ENCODE measurements at regions not wholly inside any gene's neighbourhood (a gene's known extent, or its start where the extent isn't known, plus 50 kb on each side); places are given as distances from the start of the nearest gene placed in this dataset.

DNA sequence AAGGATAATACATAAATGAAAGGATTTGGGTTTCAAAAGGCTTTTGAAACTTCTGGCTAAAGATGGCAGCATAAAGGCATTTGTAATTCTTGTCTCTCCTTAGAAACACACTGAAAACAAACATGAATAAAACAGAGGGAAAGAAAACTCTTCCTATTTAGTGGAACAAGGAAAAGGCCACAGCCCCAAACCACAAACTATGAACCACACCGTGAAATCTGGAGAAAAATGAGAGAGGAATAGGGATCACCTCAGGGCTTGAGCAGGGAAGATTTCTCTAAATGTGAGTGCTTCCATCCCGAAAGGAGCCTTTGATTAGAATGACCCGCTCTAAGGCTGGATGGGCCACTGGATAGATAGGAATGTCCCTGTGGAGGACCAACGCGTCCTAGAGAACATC, 119.6 kb downstream of the SEC61B start:
- no peaks in the 10 kb centered on the region for H3K4me1 ChIP-seq
- intact Hi-C loops (cut with DNase I; ENCODE audit: low total_unique reads): no loop called here
- no peak overlapping the region for H3K27ac ChIP-seq
- TF ChIP-seq, protein P1, sequence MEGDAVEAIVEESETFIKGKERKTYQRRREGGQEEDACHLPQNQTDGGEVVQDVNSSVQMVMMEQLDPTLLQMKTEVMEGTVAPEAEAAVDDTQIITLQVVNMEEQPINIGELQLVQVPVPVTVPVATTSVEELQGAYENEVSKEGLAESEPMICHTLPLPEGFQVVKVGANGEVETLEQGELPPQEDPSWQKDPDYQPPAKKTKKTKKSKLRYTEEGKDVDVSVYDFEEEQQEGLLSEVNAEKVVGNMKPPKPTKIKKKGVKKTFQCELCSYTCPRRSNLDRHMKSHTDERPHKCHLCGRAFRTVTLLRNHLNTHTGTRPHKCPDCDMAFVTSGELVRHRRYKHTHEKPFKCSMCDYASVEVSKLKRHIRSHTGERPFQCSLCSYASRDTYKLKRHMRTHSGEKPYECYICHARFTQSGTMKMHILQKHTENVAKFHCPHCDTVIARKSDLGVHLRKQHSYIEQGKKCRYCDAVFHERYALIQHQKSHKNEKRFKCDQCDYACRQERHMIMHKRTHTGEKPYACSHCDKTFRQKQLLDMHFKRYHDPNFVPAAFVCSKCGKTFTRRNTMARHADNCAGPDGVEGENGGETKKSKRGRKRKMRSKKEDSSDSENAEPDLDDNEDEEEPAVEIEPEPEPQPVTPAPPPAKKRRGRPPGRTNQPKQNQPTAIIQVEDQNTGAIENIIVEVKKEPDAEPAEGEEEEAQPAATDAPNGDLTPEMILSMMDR (IDR thresholded peaks at IDR 0.05): no peak
- no peaks in the 10 kb centered on the region for H3K36me3 ChIP-seq
- DNase-seq: no peak
- H3K9me3 ChIP-seq: no peaks in the 10 kb centered on the region
- H3K4me3 ChIP-seq: no peak overlapping the region
- H3K27me3 ChIP-seq: no peaks in the 10 kb centered on the region

DNA sequence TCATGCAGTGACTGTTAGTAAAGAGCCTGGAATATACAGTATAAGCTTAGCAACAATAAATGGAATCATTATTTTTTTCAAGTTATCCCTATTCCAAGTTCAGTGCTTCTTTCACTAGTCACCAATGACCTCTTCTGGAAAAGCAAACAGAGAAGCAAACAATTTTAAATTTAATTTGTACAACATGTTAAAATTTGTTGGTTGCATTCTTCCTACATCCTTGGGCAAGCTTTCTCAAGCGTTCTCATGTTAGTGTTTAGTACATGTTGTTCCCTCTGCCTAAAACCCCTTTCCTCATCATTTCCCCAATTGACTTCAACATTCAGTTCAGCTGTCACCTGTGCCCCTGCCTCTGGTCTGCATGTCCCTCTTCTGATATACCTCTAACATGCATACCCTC, 123.4 kb downstream of the SEC61B start:
- Histone ChIP-seq H3K36me3 (no peaks in the 10 kb centered on the region), H3K9me3 (no peaks in the 10 kb centered on the region), H3K27me3 (no peaks in the 10 kb centered on the region), H3K4me1 (no peaks in the 10 kb centered on the region), H3K27ac (no peak overlapping the region), H3K4me3 (no peak overlapping the region)
- intact Hi-C loops (cut with DNase I; ENCODE audit: low total_unique reads): no loop called here
- no peak for DNase-seq
- no peak for TF ChIP-seq POLR2A (IDR thresholded peaks at IDR 0.05)
- TF ChIP-seq, protein P1 (IDR thresholded peaks at IDR 0.05): no peak

DNA sequence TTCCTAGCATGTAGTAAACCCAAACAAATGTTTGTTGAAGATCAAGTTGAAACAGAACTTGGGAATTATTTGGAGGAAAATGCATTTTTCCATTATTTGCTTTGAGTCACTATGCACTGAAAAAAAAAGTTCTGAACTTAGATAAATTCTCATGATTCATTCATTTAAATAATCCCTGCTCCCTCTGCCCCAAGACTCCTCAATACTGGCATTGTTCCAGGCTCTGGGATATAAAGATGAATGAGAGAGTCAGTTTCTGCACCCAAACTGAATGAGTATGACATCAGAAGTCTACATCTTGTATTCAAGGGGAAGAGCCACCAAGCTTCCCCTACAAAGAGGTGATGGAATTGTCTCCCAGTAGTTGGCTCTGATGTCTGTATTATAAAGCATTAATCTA, 123.9 kb downstream of the SEC61B start:
- Histone ChIP-seq H3K4me1 (no peaks in the 10 kb centered on the region), H3K4me3 (no peak overlapping the region), H3K27me3 (no peaks in the 10 kb centered on the region), H3K36me3 (no peaks in the 10 kb centered on the region), H3K27ac (no peak overlapping the region), H3K9me3 (no peaks in the 10 kb centered on the region)
- TF ChIP-seq, protein P1 (IDR thresholded peaks at IDR 0.05): no peak
- no peak for TF ChIP-seq POLR2A (IDR thresholded peaks at IDR 0.05)
- no peak for DNase-seq
- intact Hi-C loops (cut with DNase I; ENCODE audit: low total_unique reads): no loop called here

DNA sequence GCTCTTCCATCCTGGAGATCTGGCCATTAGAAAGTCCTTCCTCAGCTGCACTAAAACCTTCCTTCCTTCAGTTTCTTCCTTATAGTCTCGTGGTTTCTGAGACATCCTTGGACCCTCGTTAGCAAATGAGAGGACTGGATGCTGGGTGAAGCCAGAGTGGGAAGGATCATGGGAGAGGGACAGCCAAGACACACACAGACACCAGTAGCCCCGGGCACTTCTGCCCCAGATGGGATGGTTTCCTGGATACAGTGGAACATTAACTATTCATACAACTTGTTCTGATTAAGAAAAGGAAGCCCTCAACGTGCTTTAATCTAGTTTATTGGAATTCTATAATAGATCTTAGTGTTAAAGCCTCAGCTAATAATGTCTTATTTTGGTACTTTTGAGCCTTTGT, 125.5 kb downstream of the SEC61B start:
- no peak for DNase-seq
- H3K27me3 ChIP-seq: no peaks in the 10 kb centered on the region

DNA sequence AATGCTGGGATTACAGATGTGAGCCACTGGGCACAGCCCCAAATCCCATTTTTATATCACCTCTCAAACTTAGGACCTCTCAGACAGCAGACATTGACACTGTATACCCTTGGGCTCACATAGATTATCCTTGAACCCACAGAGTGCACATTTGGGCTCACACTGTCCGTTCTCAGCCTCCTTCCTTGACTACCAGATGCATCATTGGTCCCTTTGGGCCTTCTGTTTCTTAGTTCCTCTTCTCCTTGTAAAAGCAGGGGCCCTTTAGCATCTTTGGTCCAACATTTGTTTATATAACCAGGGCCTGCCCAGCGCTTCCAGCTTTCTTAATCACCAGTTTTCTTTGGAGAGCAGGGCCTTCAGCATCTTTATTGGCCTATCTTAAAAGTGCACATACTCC, 126.2 kb downstream of the SEC61B start:
- Histone ChIP-seq H3K4me1 (no peaks in the 10 kb centered on the region), H3K27ac (no peak overlapping the region), H3K36me3 (no peaks in the 10 kb centered on the region), H3K4me3 (no peak overlapping the region), H3K9me3 (no peaks in the 10 kb centered on the region), H3K27me3 (no peaks in the 10 kb centered on the region)
- no peak for DNase-seq
- TF ChIP-seq, protein P1 (IDR thresholded peaks at IDR 0.05): no peak
- TF ChIP-seq POLR2A (IDR thresholded peaks at IDR 0.05): no peak
- intact Hi-C loops (cut with DNase I; ENCODE audit: low total_unique reads): no loop called here

More for the DNA sequence above, 125.5 kb downstream of the SEC61B start:
- TF ChIP-seq, protein P1 (IDR thresholded peaks at IDR 0.05): no peak
- TF ChIP-seq POLR2A (IDR thresholded peaks at IDR 0.05): no peak
- Histone ChIP-seq H3K4me1 (no peaks in the 10 kb centered on the region), H3K4me3 (no peak overlapping the region), H3K9me3 (no peaks in the 10 kb centered on the region), H3K36me3 (no peaks in the 10 kb centered on the region), H3K27ac (no peak overlapping the region)
- intact Hi-C loops (cut with DNase I; ENCODE audit: low total_unique reads): no loop called here

All from uterus (tissue), 3 donors.